ENCODE measurements at regions not wholly inside any gene's neighbourhood (a gene's known extent, or its start where the extent isn't known, plus 50 kb on each side); places are given as distances from the start of the nearest gene placed in this dataset.
"Not testable (repeated sequence)": the region's sequence is repeated elsewhere in the genome, so short reads cannot be mapped to it uniquely, and the experiment has no call there.

DNA sequence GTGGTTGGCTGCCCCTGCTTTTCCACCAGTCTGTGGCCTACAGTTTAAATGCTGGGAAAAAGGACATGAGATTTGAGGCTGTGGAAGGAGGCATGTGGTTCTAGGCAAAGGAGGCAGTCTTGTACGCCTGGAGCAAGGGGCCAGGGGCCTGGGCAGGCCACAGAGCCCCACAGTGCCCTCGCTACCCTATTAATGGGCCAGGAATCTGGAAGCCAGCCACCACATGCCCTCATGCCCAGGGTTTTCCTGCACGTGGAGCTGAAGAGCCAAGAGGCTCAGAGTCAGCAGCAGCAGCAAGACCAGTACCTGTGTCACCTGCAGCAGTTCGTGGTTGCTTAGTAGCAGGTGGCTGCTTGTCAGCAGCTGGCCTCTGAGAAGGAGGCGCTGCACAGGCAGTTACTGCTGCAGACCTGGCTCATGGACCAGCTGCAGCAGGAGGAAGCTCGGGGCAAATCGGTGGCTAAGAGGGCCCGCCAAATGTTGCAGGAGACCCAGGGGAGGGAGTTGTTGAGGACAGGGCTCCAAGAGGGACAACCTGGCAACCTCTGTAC, 157.9 kb downstream of the GOLGA6L4 start:
- not testable (repeated sequence) for TF ChIP-seq EZH2 (IDR thresholded peaks at IDR 0.05; ENCODE audit: insufficient read depth, poor library complexity, severe bottlenecking); EZH2phosphoT487 (IDR thresholded peaks at IDR 0.05; ENCODE audit: insufficient read depth, low read depth)

All from GM23248 (cell line).